Activated CD8-positive, alpha-beta T cell treated with anti-CD3 and anti-CD28 coated beads for 36 hours (primary cell): ENCODE measurements at regions not wholly inside any gene's neighbourhood (a gene's known extent, or its start where the extent isn't known, plus 50 kb on each side); places are given as distances from the start of the nearest gene placed in this dataset.

Experiments used
- ATAC-seq: fragments of 200-7000 bp; cut with Tn5 transposase; one replicate; pipeline ENCODE4 v1.10.0; 2021; ENCODE audit warnings: mild to moderate bottlenecking, moderate library complexity
- CTCF ChIA-PET: fragments of 350-600 bp; sonication (Branson Sonifier 250); formaldehyde crosslinking; loops from one replicate; lab custom pipeline; 2021; ENCODE audit warnings: antibody characterized with exemption; lab: Charles Lee
- POLR2A ChIA-PET: fragments of 350-600 bp; sonication (Branson Sonifier 250); formaldehyde crosslinking; loops from one replicate; lab custom pipeline; 2021; ENCODE audit warnings: antibody characterized with exemption; lab: Charles Lee
- DNase-seq: peaks from one replicate; pipeline ENCODE4 v3.0.0-alpha.2; 2020
- H3K27ac Mint-ChIP-seq: one replicate; pipeline ENCODE4 v1.8.0; 2021; ENCODE audit warnings: mild to moderate bottlenecking, mixed read lengths
- H3K27me3 Mint-ChIP-seq: one replicate; pipeline ENCODE4 v1.8.0; 2021; ENCODE audit warnings: mixed read lengths
- H3K36me3 Mint-ChIP-seq: one replicate; pipeline ENCODE4 v1.8.0; 2021; ENCODE audit warnings: low read depth, mixed read lengths
- H3K4me1 Mint-ChIP-seq: one replicate; pipeline ENCODE4 v1.8.0; 2021; ENCODE audit warnings: low read depth, mixed read lengths
- H3K4me3 Mint-ChIP-seq: one replicate; pipeline ENCODE4 v1.8.0; 2021; ENCODE audit warnings: mild to moderate bottlenecking, moderate library complexity, mixed read lengths
- H3K9me3 Mint-ChIP-seq: one replicate; pipeline ENCODE4 v1.8.0; 2021; ENCODE audit warnings: mixed read lengths
- intact Hi-C: fragments of 100-400 bp; cut with micrococcal nuclease; formaldehyde crosslinking; loops from one replicate; pipeline ENCODE4 v1.10.0; 2022
- TF ChIP-seq, protein P1 (sequence below): fragments of 200-600 bp; IDR thresholded peaks from one replicate; pipeline ENCODE4 v1.8.0; 2022; ENCODE audit warnings: antibody characterized with exemption, mild to moderate bottlenecking

DNA sequence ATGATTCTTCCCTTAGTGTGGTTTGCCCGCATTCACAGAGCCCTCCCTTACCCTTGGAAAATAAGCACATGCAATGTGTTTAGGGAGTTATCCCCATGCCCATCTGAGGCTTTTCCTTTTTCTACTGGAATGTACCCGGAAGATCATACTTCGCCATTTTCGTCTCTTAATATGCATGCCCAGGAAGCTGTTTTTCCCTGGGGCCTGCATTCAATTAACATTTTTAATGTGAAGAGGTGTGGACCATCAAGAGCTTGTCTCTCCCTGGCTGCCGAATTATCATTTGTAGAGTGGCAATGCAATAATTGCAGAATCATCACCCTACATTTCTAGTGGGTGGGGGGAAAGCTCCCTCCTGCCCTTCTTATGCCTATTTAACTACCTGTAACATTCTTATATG is 976.3 kb downstream of the DIPK2A start:
- Mint-ChIP-seq H3K27me3 (no peaks in the 10 kb centered on the region), H3K4me3 (no peak overlapping the region), H3K27ac (no peak overlapping the region), H3K4me1 (no peaks in the 10 kb centered on the region), H3K36me3 (no peaks in the 10 kb centered on the region), H3K9me3 (peaks cover 8% of the 10 kb centered on the region)
- TF ChIP-seq, protein P1, sequence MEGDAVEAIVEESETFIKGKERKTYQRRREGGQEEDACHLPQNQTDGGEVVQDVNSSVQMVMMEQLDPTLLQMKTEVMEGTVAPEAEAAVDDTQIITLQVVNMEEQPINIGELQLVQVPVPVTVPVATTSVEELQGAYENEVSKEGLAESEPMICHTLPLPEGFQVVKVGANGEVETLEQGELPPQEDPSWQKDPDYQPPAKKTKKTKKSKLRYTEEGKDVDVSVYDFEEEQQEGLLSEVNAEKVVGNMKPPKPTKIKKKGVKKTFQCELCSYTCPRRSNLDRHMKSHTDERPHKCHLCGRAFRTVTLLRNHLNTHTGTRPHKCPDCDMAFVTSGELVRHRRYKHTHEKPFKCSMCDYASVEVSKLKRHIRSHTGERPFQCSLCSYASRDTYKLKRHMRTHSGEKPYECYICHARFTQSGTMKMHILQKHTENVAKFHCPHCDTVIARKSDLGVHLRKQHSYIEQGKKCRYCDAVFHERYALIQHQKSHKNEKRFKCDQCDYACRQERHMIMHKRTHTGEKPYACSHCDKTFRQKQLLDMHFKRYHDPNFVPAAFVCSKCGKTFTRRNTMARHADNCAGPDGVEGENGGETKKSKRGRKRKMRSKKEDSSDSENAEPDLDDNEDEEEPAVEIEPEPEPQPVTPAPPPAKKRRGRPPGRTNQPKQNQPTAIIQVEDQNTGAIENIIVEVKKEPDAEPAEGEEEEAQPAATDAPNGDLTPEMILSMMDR: no peak
- ATAC-seq (no peak), DNase-seq (no peak)
- ChIA-PET POLR2A (no interaction called here), CTCF (no interaction called here)
- intact Hi-C loops: no loop called here

DNA sequence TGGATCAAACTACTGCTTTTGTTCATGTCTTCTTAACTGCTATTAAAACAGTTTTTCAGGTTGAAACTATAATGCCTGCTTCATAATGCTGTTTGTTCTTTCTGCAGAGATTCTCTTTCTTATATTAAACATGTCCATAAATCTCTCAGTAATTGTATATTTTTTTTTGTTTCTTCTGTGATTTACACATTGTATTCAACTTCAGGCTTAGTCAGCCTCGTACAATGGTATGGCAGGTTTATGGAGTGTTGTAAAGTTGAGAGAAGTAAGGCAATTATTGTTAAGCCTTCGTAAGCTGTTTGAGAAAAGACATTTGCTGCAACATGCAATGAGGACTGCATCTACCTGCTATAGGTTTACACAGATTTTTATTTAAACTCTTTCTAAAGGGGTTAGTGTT is 977.1 kb downstream of the DIPK2A start:
- TF ChIP-seq, protein P1: no peak
- POLR2A ChIA-PET: no interaction called here
- DNase-seq (no peak), ATAC-seq (no peak)
- no peak overlapping the region for H3K27ac Mint-ChIP-seq
- intact Hi-C loops: no loop called here
- no peaks in the 10 kb centered on the region for H3K36me3 Mint-ChIP-seq
- H3K9me3 Mint-ChIP-seq: peaks cover 8% of the 10 kb centered on the region
- H3K4me3 Mint-ChIP-seq: no peak overlapping the region
- no peaks in the 10 kb centered on the region for H3K27me3 Mint-ChIP-seq
- CTCF ChIA-PET: no interaction called here
- no peaks in the 10 kb centered on the region for H3K4me1 Mint-ChIP-seq

DNA sequence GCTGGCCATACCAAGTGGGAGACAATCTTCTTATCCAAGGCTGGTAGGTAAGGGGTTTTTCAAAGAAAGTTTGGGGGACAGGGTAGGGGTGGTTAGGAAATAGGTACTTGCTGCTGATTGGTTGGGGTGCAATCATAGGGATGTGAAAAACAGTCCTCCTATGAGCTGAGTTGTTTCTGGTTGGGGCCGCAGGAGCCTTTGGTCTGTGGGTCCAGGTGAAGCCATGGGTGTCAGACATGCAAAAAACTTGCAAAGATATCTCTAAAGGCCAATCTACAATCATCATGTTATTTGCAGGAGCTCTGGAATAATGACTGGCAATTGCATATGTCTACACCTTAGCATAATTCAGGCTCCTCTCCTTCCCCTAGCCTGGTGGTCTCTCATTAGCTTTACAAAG is 982.3 kb downstream of the DIPK2A start:
- intact Hi-C loops: no loop called here
- ChIA-PET POLR2A (no interaction called here), CTCF (no interaction called here)
- no peak for DNase-seq
- Mint-ChIP-seq H3K4me1 (no peaks in the 10 kb centered on the region), H3K9me3 (no peaks in the 10 kb centered on the region), H3K4me3 (no peak overlapping the region), H3K27ac (no peak overlapping the region), H3K36me3 (no peaks in the 10 kb centered on the region), H3K27me3 (no peaks in the 10 kb centered on the region)
- ATAC-seq: no peak
- TF ChIP-seq, protein P1: no peak

DNA sequence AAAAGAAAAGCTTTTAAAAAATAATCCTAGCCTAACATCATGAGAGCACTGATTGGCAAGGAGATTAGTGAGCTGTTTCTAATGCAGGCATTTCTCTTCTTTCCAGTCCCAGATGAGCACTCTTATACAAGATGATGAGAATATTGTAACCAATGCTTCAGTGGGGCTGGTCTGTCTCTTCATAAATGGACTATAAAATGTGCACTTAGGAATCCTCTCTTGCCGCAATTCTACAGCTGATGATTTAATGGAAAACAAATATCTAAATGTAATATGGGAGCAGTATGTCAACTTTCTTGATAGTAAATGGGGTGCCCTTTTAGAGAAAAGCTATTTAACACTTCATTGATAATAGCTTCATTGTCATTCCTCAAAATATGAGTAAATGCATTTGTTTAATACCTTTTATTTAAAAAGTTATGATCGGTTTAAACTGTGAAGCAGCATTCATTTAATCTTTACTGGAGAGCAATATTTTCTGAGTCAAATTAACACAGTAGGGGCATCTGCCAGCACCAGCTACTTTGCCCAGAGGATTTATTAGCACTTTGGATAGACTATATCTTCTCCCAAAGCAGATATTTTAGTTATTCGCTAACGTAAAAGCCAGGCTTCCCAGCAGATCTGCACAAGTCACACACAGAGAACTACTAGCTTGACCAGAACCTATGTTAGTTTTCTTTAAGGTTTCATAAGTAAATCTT is 985.9 kb downstream of the DIPK2A start:
- peaks cover 1% of the 10 kb centered on the region for H3K9me3 Mint-ChIP-seq
- no peak for DNase-seq
- H3K4me1 Mint-ChIP-seq: no peaks in the 10 kb centered on the region
- H3K27ac Mint-ChIP-seq: no peak overlapping the region
- intact Hi-C loops: no loop called here
- ATAC-seq: no peak
- POLR2A ChIA-PET: no interaction called here
- H3K4me3 Mint-ChIP-seq: no peak overlapping the region
- H3K36me3 Mint-ChIP-seq: no peaks in the 10 kb centered on the region
- TF ChIP-seq, protein P1: no peak
- CTCF ChIA-PET: no interaction called here
- H3K27me3 Mint-ChIP-seq: no peaks in the 10 kb centered on the region

DNA sequence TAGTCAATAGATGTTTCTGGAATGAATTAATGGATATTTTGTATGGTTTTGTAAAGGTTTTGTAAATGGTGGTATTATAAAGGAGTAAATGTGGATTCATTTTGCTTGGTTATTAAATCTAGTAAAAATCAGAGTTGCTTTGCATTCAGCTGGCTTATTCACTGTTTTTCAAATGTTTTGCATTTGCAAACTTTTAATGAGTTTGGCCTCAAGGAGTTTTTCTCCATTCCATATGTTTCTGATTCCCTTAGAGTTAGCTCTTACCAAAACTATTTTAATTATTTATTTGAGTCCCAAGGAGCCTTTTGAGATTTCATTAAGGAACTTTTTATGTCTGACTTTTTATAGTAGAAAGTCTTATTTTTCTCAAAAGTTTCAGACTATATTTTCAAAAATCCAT is 992.2 kb downstream of the DIPK2A start:
- H3K9me3 Mint-ChIP-seq: peaks cover 1% of the 10 kb centered on the region
- POLR2A ChIA-PET: no interaction called here

More for the DNA sequence above, 992.2 kb downstream of the DIPK2A start:
- TF ChIP-seq, protein P1: no peak
- H3K4me3 Mint-ChIP-seq: no peak overlapping the region
- CTCF ChIA-PET: no interaction called here
- DNase-seq (no peak), ATAC-seq (no peak)
- H3K36me3 Mint-ChIP-seq: no peaks in the 10 kb centered on the region
- intact Hi-C loops: no loop called here
- no peak overlapping the region for H3K27ac Mint-ChIP-seq
- H3K4me1 Mint-ChIP-seq: no peaks in the 10 kb centered on the region
- H3K27me3 Mint-ChIP-seq: no peaks in the 10 kb centered on the region
